Activated CD4-positive, alpha-beta memory T cell treated with anti-CD3 and anti-CD28 coated beads, Interleukin-2, amount 10 ng/mL, durations not matched to agents 7 days and 5 days (primary cell): ENCODE measurements at regions not wholly inside any gene's neighbourhood (a gene's known extent, or its start where the extent isn't known, plus 50 kb on each side); places are given as distances from the start of the nearest gene placed in this dataset.

Experiments
- CTCF ChIA-PET: fragments of 350-600 bp; sonication (Branson Sonifier 250); formaldehyde crosslinking; loops from one replicate; lab custom pipeline; 2021; ENCODE audit warnings: antibody characterized with exemption, inconsistent platforms; lab: Charles Lee
- POLR2A ChIA-PET: fragments of 350-600 bp; sonication (Branson Sonifier 250); formaldehyde crosslinking; loops from one replicate; lab custom pipeline; 2021; ENCODE audit warnings: antibody characterized with exemption; lab: Charles Lee
- DNase-seq: peaks from one replicate; pipeline ENCODE4 v3.0.0-alpha.2; 2020
- H3K27ac Mint-ChIP-seq: one replicate; pipeline ENCODE4 v1.8.0; 2021; ENCODE audit warnings: mild to moderate bottlenecking, mixed read lengths
- H3K27me3 Mint-ChIP-seq: one replicate; pipeline ENCODE4 v1.8.0; 2021; ENCODE audit warnings: mixed read lengths
- H3K36me3 Mint-ChIP-seq: one replicate; pipeline ENCODE4 v1.8.0; 2021; ENCODE audit warnings: low read depth, mixed read lengths
- H3K4me1 Mint-ChIP-seq: one replicate; pipeline ENCODE4 v1.8.0; 2021; ENCODE audit warnings: mixed read lengths
- H3K4me3 Mint-ChIP-seq: one replicate; pipeline ENCODE4 v1.8.0; 2021; ENCODE audit warnings: mild to moderate bottlenecking, mixed read lengths
- H3K9me3 Mint-ChIP-seq: one replicate; pipeline ENCODE4 v1.8.0; 2021; ENCODE audit warnings: mixed read lengths

- H3K27me3 Mint-ChIP-seq, result peaks cover 30% of the 10 kb centered on the region
- POLR2A ChIA-PET, result no interaction called here
- H3K9me3 Mint-ChIP-seq, result no peaks in the 10 kb centered on the region
- DNase-seq, result no peak
- no peaks in the 10 kb centered on the region for H3K4me1 Mint-ChIP-seq
- CTCF ChIA-PET, result interaction anchor here (0.5 kb wide), 1 partner anchor 609 kb away, joined by 5 read pairs; no protein-coding TSS in a partner anchor
- no peak overlapping the region for H3K27ac Mint-ChIP-seq
- no peaks in the 10 kb centered on the region for H3K36me3 Mint-ChIP-seq
- no peak overlapping the region for H3K4me3 Mint-ChIP-seq
Measured at GRCh38 chr9:131809941-131810344, 70.1 kb upstream of the RAPGEF1 start.

GRCh38 chr9:131808291-131808690, 68.4 kb upstream of the RAPGEF1 start:
- Mint-ChIP-seq H3K36me3 (no peaks in the 10 kb centered on the region), H3K4me3 (no peak overlapping the region), H3K4me1 (no peaks in the 10 kb centered on the region), H3K27ac (no peak overlapping the region), H3K9me3 (no peaks in the 10 kb centered on the region), H3K27me3 (peaks cover 32% of the 10 kb centered on the region)
- no peak for DNase-seq
- ChIA-PET CTCF (no interaction called here), POLR2A (no interaction called here)

- POLR2A ChIA-PET, result no interaction called here
- CTCF ChIA-PET, result no interaction called here
- Mint-ChIP-seq H3K36me3 (no peaks in the 10 kb centered on the region), H3K4me3 (no peak overlapping the region), H3K27ac (no peak overlapping the region), H3K4me1 (no peaks in the 10 kb centered on the region), H3K27me3 (peaks cover 32% of the 10 kb centered on the region), H3K9me3 (no peaks in the 10 kb centered on the region)
- DNase-seq, result no peak
Measured at GRCh38 chr9:131807144-131807983, 67.5 kb upstream of the RAPGEF1 start.

- ChIA-PET CTCF (no interaction called here), POLR2A (no interaction called here)
- no peak overlapping the region for H3K4me3 Mint-ChIP-seq
- no peak for DNase-seq
- H3K27me3 Mint-ChIP-seq, result peaks cover 34% of the 10 kb centered on the region
- H3K9me3 Mint-ChIP-seq, result no peaks in the 10 kb centered on the region
- no peak overlapping the region for H3K27ac Mint-ChIP-seq
- H3K36me3 Mint-ChIP-seq, result no peaks in the 10 kb centered on the region
- H3K4me1 Mint-ChIP-seq, result no peaks in the 10 kb centered on the region
Measured at GRCh38 chr9:131805803-131806202, 65.9 kb upstream of the RAPGEF1 start.

- CTCF ChIA-PET, result no interaction called here
- DNase-seq, result no peak
Measured at GRCh38 chr9:131804826-131805225, 65.0 kb upstream of the RAPGEF1 start.

GRCh38 chr9:131803758-131804411, 64.0 kb upstream of the RAPGEF1 start:
- no peak overlapping the region for H3K27ac Mint-ChIP-seq
- no peaks in the 10 kb centered on the region for H3K36me3 Mint-ChIP-seq
- H3K4me3 Mint-ChIP-seq, result no peak overlapping the region
- H3K4me1 Mint-ChIP-seq, result no peaks in the 10 kb centered on the region
- H3K27me3 Mint-ChIP-seq, result peaks cover 34% of the 10 kb centered on the region
- ChIA-PET CTCF (no interaction called here), POLR2A (no interaction called here)
- H3K9me3 Mint-ChIP-seq, result no peaks in the 10 kb centered on the region
- no peak for DNase-seq

More at GRCh38 chr9:131804826-131805225, 65.0 kb upstream of the RAPGEF1 start:
- POLR2A ChIA-PET, result no interaction called here
- H3K36me3 Mint-ChIP-seq, result no peaks in the 10 kb centered on the region
- H3K4me1 Mint-ChIP-seq, result no peaks in the 10 kb centered on the region
- H3K9me3 Mint-ChIP-seq, result no peaks in the 10 kb centered on the region
- H3K4me3 Mint-ChIP-seq, result no peak overlapping the region
- no peak overlapping the region for H3K27ac Mint-ChIP-seq
- H3K27me3 Mint-ChIP-seq, result peaks cover 34% of the 10 kb centered on the region

GRCh38 chr9:131801810-131802209, 61.9 kb upstream of the RAPGEF1 start:
- Mint-ChIP-seq H3K9me3 (no peaks in the 10 kb centered on the region), H3K4me3 (no peak overlapping the region), H3K27ac (no peak overlapping the region), H3K27me3 (peaks cover 21% of the 10 kb centered on the region), H3K4me1 (no peaks in the 10 kb centered on the region), H3K36me3 (no peaks in the 10 kb centered on the region)
- DNase-seq, result no peak
- ChIA-PET POLR2A (no interaction called here), CTCF (no interaction called here)

- no peak overlapping the region for H3K27ac Mint-ChIP-seq
- peaks cover 11% of the 10 kb centered on the region for H3K27me3 Mint-ChIP-seq
- ChIA-PET POLR2A (no interaction called here), CTCF (no interaction called here)
- no peaks in the 10 kb centered on the region for H3K9me3 Mint-ChIP-seq
- no peak for DNase-seq
- H3K36me3 Mint-ChIP-seq, result no peaks in the 10 kb centered on the region
- H3K4me3 Mint-ChIP-seq, result no peak overlapping the region
- no peaks in the 10 kb centered on the region for H3K4me1 Mint-ChIP-seq
Measured at GRCh38 chr9:131800843-131801242, 61.0 kb upstream of the RAPGEF1 start.

- Mint-ChIP-seq H3K36me3 (no peaks in the 10 kb centered on the region), H3K27ac (no peak overlapping the region), H3K9me3 (no peaks in the 10 kb centered on the region), H3K4me3 (no peak overlapping the region), H3K27me3 (peaks cover 9% of the 10 kb centered on the region), H3K4me1 (no peaks in the 10 kb centered on the region)
- POLR2A ChIA-PET, result no interaction called here
- no peak for DNase-seq
- CTCF ChIA-PET, result no interaction called here
Measured at GRCh38 chr9:131800366-131800765, 60.5 kb upstream of the RAPGEF1 start.

GRCh38 chr9:131799177-131799823, 59.4 kb upstream of the RAPGEF1 start:
- ChIA-PET CTCF (no interaction called here), POLR2A (no interaction called here)
- no peak overlapping the region for H3K4me3 Mint-ChIP-seq
- H3K27ac Mint-ChIP-seq, result no peak overlapping the region
- H3K36me3 Mint-ChIP-seq, result no peaks in the 10 kb centered on the region
- no peaks in the 10 kb centered on the region for H3K9me3 Mint-ChIP-seq
- no peaks in the 10 kb centered on the region for H3K4me1 Mint-ChIP-seq
- DNase-seq, result peak; percentile 62
- H3K27me3 Mint-ChIP-seq, result peaks cover 9% of the 10 kb centered on the region

GRCh38 chr9:131798246-131798645, 58.4 kb upstream of the RAPGEF1 start:
- ChIA-PET CTCF (interaction anchor here (0.5 to 0.6 kb wide), 2 partner anchors 17 to 799 kb away, joined by 3 to 5 read pairs; no protein-coding TSS in a partner anchor), POLR2A (no interaction called here)
- Mint-ChIP-seq H3K4me3 (no peak overlapping the region), H3K36me3 (no peaks in the 10 kb centered on the region), H3K9me3 (no peaks in the 10 kb centered on the region), H3K27ac (no peak overlapping the region), H3K4me1 (no peaks in the 10 kb centered on the region), H3K27me3 (peaks cover 7% of the 10 kb centered on the region)
- DNase-seq, result no peak

- H3K36me3 Mint-ChIP-seq, result no peaks in the 10 kb centered on the region
- H3K27me3 Mint-ChIP-seq, result peaks cover 9% of the 10 kb centered on the region
Measured at GRCh38 chr9:131794393-131794792, 54.5 kb upstream of the RAPGEF1 start.

GRCh38 chr9:131791542-131792254, 51.8 kb upstream of the RAPGEF1 start:
- peaks cover 14% of the 10 kb centered on the region for H3K27me3 Mint-ChIP-seq
- H3K9me3 Mint-ChIP-seq, result no peaks in the 10 kb centered on the region

More at GRCh38 chr9:131794393-131794792, 54.5 kb upstream of the RAPGEF1 start:
- H3K27ac Mint-ChIP-seq, result no peak overlapping the region
- H3K4me1 Mint-ChIP-seq, result no peaks in the 10 kb centered on the region
- CTCF ChIA-PET, result no interaction called here
- H3K9me3 Mint-ChIP-seq, result no peaks in the 10 kb centered on the region
- POLR2A ChIA-PET, result no interaction called here
- H3K4me3 Mint-ChIP-seq, result no peak overlapping the region
- no peak for DNase-seq

More at GRCh38 chr9:131791542-131792254, 51.8 kb upstream of the RAPGEF1 start:
- ChIA-PET POLR2A (no interaction called here), CTCF (no interaction called here)
- no peak for DNase-seq
- Mint-ChIP-seq H3K36me3 (no peaks in the 10 kb centered on the region), H3K4me3 (no peak overlapping the region), H3K4me1 (no peaks in the 10 kb centered on the region), H3K27ac (no peak overlapping the region)
